ENCODE measurements at regions not wholly inside any gene's neighbourhood (a gene's known extent, or its start where the extent isn't known, plus 50 kb on each side); places are given as distances from the start of the nearest gene placed in this dataset.

DNA sequence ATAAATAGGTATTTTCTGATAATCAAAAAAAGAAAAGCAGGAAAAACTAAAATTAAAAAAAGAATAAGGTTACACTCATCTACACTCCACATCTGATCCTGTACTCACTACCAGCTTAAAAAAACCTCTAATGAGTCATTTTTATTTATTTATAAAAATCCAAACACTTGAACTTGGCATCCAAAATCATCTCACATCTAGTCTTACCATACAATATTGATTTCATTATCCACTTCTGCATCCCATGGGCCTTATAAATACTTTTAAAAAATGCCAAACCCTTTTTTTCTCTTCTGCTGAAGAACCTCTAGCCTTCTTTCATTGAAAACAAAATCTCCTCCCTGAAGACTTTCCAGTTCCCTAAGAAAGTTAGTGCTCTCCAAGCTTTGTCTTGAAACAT lies 109.7 kb downstream of the TMTC3 start:
- no peak for DNase-seq

DNA sequence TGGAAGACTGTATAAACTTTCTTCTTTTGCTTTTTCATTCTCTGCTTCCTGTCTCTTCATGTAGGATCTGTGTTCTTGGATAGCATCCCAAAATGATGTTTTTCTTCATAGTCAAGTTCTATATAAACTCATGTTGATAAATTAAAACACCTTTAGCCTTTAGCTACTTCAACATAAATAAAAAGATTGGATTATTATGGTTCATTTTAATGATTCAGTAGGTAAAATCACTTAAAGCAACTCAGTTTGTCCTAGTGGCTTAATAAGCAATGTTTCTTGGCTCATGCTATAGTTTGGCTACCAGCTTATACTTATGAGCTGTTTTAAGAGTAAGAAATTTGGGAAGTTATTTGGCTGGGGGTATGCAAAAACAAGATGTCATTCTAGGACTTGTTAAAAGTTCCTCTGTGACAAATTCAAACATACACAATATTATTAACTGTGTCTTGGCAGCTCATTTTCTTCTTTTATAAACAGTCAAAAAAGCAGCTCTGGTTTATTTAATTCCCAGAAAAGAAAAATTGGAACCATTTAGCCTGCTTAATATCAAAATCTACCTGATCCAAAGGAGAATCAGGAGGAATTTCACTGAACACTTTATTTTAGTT lies 111.4 kb downstream of the TMTC3 start:
- no peak for DNase-seq

DNA sequence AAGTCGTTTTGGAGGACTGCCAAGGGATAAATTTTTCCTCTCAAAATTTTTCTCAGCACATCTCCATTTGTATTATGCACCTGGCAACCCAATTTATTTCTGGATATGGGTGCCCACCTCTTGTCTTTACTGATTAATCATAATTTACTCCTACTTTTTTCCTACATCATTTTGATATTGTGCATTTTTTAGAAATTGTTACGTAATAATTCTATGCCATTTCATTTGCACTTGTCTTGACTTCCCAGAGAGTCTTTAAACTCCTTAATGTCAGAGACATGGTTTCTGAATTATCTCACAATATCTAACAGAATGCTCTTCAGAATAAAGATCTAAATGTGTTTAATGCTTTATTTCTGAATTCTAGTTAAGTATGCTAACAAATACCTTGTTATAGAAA lies 113.1 kb downstream of the TMTC3 start:
- no peak for DNase-seq

DNA sequence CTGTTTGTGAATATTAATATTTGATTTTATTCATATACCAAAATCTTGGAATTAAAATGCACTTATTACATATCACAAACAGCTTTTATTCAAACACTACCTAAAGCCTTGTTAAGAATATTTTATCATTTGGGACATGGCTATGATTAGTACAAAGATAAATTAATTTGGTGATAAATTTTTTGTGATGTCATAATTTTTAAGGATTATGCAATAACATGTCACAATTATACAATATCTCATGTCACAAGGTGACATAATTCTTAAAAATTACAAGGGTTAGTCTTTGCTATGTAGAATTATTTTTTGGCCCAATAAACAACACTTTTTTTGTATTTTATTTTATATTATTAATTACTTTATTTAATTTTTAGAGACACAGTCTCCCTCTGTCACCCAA lies 113.7 kb downstream of the TMTC3 start:
- no peak for DNase-seq

DNA sequence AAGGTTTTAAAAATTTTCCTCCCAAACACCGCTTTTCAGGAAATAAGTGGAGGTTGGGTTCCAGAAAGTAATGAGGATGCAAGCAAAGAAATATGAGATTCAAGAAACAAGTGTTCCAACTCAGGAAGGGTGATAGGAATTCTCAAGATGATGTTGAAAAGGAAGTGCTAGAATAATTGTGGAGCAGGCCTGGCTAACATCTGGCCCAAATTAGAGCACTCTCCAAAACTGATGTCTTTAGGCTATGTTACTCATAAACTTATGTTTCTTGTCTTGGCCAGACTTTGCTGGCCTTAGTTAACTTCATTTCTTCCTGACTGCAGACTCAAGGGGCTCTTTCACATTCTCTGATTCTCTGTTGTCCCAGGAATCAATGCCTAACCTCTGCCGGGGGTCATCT lies 116.3 kb downstream of the TMTC3 start:
- DNase-seq, result no peak

- no peak for DNase-seq
These were observed 124.8 kb downstream of the TMTC3 start for GRCh38 chr12:88266806-88267360.

DNA sequence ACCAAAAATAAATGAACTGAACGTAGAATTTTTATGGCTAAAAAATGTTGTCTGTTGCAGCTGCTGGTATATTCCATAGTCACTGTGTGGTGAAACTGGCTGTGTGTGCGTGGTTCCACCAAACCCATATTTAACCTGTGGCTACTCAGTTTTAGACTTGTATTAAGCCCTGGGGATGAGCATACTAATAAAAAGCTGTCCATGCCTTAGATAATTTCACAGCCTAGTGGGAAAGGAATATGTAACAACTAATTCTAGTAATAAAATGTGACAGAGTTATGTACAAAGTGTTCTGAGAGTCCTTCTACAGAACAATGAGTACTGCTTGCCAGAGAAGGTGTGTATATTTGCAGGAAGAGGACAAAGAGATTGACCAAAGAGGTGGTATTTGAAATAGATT lies 125.5 kb downstream of the TMTC3 start:
- DNase-seq, result no peak

GRCh38 chr12:88272456-88272855 lies 130.3 kb downstream of the TMTC3 start:
- DNase-seq, result no peak

GRCh38 chr12:88273450-88273849 lies 131.3 kb downstream of the TMTC3 start:
- no peak for DNase-seq

- no peak for DNase-seq
These were observed 131.8 kb downstream of the TMTC3 start for GRCh38 chr12:88273875-88274274.

GRCh38 chr12:88291498-88292131 lies 149.5 kb downstream of the TMTC3 start:
- no peak for DNase-seq

- DNase-seq, result no peak
These were observed 156.0 kb downstream of the TMTC3 start for GRCh38 chr12:88298014-88298682.

DNA sequence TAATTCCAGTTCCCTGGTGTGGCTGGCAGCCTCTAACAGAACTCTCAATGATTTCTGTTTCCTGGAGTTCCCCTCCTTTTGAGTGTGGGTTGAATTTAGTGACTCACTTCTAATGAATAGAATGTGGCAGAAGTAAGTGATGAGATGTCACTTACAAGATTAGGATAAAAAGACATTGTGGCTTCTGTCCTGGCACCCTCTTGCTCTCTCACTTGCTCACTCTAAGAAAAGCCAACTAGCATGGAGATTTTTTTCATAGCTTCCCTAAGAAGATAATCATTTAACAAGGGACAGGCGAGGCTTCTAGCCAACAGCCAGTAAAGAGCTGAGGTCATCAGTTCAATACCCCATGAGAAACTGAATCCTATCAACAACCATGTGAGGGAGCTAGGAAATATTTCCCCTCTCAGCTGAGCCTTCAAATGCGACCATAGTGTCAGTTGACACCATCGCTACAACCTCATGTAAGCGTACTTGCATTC lies 156.7 kb downstream of the TMTC3 start:
- no peak for DNase-seq

DNA sequence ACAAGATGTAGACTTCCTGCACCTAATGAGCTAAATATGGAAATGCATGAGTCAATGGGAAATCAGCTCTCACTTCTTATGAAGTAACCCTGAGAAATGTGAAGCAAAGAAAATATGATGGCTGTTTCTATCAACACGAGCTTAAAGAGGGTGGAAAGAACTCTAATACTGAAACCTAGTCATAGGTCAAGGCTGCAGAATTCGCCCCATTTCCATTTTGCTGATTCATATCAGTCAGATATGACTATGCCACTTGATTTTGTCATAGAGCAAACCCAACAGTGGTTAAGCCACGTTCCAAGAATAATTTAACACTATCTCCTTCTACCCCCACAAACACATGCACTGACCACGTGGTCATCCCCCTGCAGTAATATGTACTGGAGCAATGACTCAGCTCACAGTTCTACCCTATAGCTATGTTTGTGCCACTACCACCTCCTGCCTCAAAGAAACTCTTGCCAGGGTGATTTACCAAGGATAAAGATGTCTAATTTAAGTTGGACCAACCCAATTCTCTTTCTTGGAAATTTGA lies 157.5 kb downstream of the TMTC3 start:
- DNase-seq, result peak in 1 of 2 donors; percentile 0

DNA sequence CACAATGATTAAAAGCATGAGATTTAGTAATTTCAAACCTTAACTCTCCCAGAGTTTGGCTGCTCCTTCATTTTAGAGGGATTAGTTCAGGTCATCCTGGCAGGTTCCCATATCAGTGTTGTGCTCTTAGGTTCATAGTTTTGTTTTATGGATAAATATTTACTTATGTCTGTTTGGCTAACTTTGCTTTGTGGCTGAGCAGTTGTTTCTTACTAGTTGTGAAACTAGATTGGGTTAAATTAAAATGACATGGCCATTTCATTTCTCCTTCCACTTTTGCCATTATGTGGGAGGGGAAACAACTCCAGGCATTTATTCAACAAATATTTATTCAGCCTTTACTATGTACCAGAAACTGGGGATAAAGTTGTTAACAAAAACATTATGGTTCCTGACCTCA lies 158.8 kb downstream of the TMTC3 start:
- no peak for DNase-seq

DNA sequence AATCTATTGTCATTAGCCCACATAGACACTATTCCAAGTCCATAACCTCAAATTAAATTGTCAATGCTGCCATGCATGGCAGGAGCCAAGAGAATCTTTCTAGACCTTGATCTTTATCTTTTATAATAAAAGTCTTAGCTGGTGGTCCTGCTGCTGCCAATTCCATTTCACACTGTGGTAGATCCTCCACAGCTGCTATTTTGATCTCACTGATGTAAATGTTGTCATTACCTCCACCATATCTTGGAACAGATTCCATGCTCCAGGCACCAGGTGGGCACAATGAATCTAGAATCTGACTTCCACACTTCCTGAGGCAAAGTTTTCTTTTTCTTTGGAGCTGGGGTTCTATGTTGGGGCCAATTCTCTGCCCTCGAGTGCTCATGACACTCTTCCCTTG lies 161.2 kb downstream of the TMTC3 start:
- DNase-seq, result no peak

- no peak for DNase-seq
These were observed 163.3 kb downstream of the TMTC3 start for GRCh38 chr12:88305254-88305890.

GRCh38 chr12:88306471-88307069 lies 164.5 kb downstream of the TMTC3 start:
- no peak for DNase-seq

GRCh38 chr12:88307961-88308360 lies 165.9 kb downstream of the TMTC3 start:
- no peak for DNase-seq

DNA sequence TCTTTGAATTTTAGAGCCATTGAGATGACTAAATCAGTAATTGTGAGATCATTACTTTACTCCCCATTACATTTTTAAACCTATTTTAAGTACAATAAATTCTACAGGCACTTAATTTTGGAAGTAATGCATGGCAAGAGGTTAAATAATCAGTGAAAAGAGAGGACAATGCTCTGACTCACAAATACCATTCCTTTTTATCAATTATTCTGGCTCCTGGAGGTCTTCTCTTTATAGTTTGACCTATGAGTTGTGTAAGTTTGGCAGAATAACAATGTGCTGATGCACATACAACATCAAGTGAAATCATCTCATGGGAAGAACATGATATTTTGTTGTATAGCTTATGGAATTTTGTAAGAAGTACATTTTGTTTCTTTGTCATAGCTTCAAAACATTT lies 166.7 kb downstream of the TMTC3 start:
- no peak for DNase-seq

- no peak for DNase-seq
These were observed 167.4 kb downstream of the TMTC3 start for GRCh38 chr12:88309546-88309945.

- DNase-seq, result no peak
These were observed 168.0 kb downstream of the TMTC3 start for GRCh38 chr12:88310069-88310468.

DNA sequence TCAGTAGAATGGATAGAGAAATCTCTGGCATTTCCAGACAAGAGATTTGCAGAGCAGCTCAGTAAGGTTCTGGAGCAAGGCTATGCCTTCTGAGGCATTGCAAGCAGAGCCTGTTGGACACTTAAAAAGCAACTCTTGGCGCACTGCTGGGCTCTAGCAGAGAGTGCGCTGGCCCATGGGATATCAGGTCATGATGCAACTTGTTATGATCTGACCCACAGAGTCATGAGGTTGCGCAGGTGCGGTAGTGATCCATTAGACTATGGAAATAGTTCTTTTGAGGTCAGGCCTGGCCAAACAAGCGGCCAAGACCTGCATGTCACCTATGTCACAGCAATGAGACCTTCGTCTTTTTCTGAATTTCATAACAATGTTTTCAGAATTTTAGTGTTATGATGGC lies 168.6 kb downstream of the TMTC3 start:
- DNase-seq, result no peak

Data from inflammatory macrophage (primary cell).